ENCODE measurements at regions not wholly inside any gene's neighbourhood (a gene's known extent, or its start where the extent isn't known, plus 50 kb on each side); places are given as distances from the start of the nearest gene placed in this dataset.

GRCh38 chr20:1707588-1708449, 50.2 kb upstream of the SIRPG start:
- no peaks in the 10 kb centered on the region for H3K4me1 ChIP-seq (ENCODE audit: control insufficient read depth in 3 of 3, insufficient read depth in 2 of 3, low read depth in 1 of 3, low read length in 2 of 3)
- WGBS, 3 donors, result 55 to 56% (median 56%) methylated on average over 6 of the region's 6 CpGs
- H3K4me3 ChIP-seq (ENCODE audit: low read depth in 1 of 3, low read length in 3 of 3), result no peak overlapping the region
- no peaks in the 10 kb centered on the region for H3K27me3 ChIP-seq (ENCODE audit: control insufficient read depth in 3 of 3, insufficient read depth in 3 of 3, low read length in 3 of 3)
- DNase-seq (no peak), FAIRE-seq (no peak)
- H3K9me3 ChIP-seq (ENCODE audit: control insufficient read depth in 2 of 2, insufficient read depth in 1 of 2, low read depth in 1 of 2, low read length in 1 of 2), result peaks cover 0 to 4% of the 10 kb centered on the region in 2 donors
- H3K27ac ChIP-seq (ENCODE audit: low read depth in 1 of 3, low read length in 2 of 3), result no peak overlapping the region
- no peaks in the 10 kb centered on the region for H3K36me3 ChIP-seq (ENCODE audit: control insufficient read depth in 3 of 3, insufficient read depth in 2 of 3, low read depth in 1 of 3, low read length in 3 of 3)

Data from small intestine (tissue), 7 donors.